Peyer's patch (tissue), 4 donors: ENCODE measurements at regions not wholly inside any gene's neighbourhood (a gene's known extent, or its start where the extent isn't known, plus 50 kb on each side); places are given as distances from the start of the nearest gene placed in this dataset.

ENCODE experiments used
- DNase-seq, 3 donors: peaks; one replicate each; pipeline ENCODE4 v3.0.0-alpha.2; 2017 to 2019
- H3K27ac ChIP-seq, 4 donors: fragments of 200-600 bp; sonication (generic); one replicate each; pipeline ENCODE4 v1.5.1; 2016 to 2019
- H3K27me3 ChIP-seq, 2 donors: fragments of 200-600 bp; sonication (generic); one replicate each; pipeline ENCODE4 v1.5.1; 2019
- H3K36me3 ChIP-seq, 3 donors: fragments of 200-600 bp; sonication (generic); one replicate each; pipeline ENCODE4 v1.5.1; 2016 to 2019
- H3K4me1 ChIP-seq, 4 donors: fragments of 200-600 bp; sonication (generic); one replicate each; pipeline ENCODE4 v1.5.1; 2016 to 2019
- H3K4me3 ChIP-seq, 4 donors: fragments of 200-600 bp; sonication (generic); 1 replicate in 3 of 4; 2 replicates in 1 of 4; pipeline ENCODE4 v1.5.1; 2016 to 2019; ENCODE audit warnings: mild to moderate bottlenecking in 1 of 4
- H3K9me3 ChIP-seq, 4 donors: fragments of 200-600 bp; sonication (generic); one replicate each; pipeline ENCODE4 v1.5.1; 2016 to 2019; ENCODE audit warnings: mild to moderate bottlenecking in 1 of 4
- POLR2A ChIP-seq, 2 donors: fragments of 450-650 bp; IDR thresholded peaks; one replicate each; pipeline ENCODE4 v1.5.1; 2017; ENCODE audit warnings: antibody characterized with exemption in 2 of 2, mild to moderate bottlenecking in 2 of 2, moderate library complexity in 2 of 2
- TF ChIP-seq, protein P1 (sequence below), 6 experiments: fragments of 450-650 bp in 4 of 6; fragments of 200-600 bp in 2 of 6; sonication (generic) in 1 of 6; IDR thresholded peaks; one replicate each; pipeline ENCODE4 v1.5.1; 2017 to 2019; ENCODE audit warnings: antibody characterized with exemption in 6 of 6, mild to moderate bottlenecking in 3 of 6, moderate library complexity in 1 of 6

DNA sequence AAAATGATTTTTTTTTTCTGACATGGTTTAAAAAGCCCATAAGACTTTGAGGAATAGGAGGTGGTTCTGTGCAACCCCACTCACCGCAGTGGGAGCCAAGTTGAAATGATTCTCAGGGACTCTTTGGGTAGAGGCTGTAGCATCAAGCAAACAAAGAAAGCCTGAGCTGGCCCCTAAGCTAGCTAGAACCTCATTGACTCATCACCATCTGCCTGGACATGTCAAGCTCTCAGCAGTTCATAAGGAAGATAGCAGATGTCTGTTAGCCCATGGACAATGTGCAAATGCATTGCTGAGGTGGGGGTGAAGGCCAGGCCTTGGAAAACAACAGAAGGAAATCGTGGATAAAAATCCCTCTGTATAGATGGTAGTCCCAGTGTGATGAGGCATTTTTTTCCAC, 234.8 kb downstream of the NR2F2 start:
- H3K4me3 ChIP-seq: no peak overlapping the region
- H3K9me3 ChIP-seq: no peaks in the 10 kb centered on the region
- DNase-seq: no peak
- TF ChIP-seq, protein P1, sequence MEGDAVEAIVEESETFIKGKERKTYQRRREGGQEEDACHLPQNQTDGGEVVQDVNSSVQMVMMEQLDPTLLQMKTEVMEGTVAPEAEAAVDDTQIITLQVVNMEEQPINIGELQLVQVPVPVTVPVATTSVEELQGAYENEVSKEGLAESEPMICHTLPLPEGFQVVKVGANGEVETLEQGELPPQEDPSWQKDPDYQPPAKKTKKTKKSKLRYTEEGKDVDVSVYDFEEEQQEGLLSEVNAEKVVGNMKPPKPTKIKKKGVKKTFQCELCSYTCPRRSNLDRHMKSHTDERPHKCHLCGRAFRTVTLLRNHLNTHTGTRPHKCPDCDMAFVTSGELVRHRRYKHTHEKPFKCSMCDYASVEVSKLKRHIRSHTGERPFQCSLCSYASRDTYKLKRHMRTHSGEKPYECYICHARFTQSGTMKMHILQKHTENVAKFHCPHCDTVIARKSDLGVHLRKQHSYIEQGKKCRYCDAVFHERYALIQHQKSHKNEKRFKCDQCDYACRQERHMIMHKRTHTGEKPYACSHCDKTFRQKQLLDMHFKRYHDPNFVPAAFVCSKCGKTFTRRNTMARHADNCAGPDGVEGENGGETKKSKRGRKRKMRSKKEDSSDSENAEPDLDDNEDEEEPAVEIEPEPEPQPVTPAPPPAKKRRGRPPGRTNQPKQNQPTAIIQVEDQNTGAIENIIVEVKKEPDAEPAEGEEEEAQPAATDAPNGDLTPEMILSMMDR (IDR thresholded peaks at IDR 0.05): no peak
- TF ChIP-seq POLR2A (IDR thresholded peaks at IDR 0.05): no peak
- H3K27ac ChIP-seq: no peak overlapping the region
- no peaks in the 10 kb centered on the region for H3K4me1 ChIP-seq
- no peaks in the 10 kb centered on the region for H3K27me3 ChIP-seq
- no peaks in the 10 kb centered on the region for H3K36me3 ChIP-seq

DNA sequence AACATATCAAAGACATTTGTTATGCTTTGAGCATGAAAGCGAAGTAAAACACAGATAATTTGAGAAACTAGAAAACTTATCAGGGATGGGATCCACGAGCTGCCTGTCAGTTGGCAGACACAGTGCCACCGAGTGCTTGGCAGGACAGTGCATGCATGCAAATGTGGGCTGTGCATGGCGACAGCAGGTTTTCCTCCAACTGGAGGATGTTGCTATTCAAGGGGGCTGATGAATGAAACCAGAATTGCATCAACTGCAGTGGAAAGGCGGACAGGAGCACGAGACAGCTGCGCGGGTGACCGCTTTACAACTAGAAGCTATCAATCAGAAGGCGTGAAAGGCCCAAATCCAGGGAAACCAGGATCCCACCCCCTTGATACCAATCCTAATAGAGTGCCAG, 244.3 kb downstream of the NR2F2 start:
- Histone ChIP-seq H3K9me3 (no peaks in the 10 kb centered on the region), H3K36me3 (no peaks in the 10 kb centered on the region), H3K27me3 (no peaks in the 10 kb centered on the region), H3K4me1 (no peaks in the 10 kb centered on the region), H3K27ac (no peak overlapping the region), H3K4me3 (no peak overlapping the region)
- TF ChIP-seq, protein P1 (IDR thresholded peaks at IDR 0.05): no peak
- TF ChIP-seq POLR2A (IDR thresholded peaks at IDR 0.05): no peak
- DNase-seq: no peak

DNA sequence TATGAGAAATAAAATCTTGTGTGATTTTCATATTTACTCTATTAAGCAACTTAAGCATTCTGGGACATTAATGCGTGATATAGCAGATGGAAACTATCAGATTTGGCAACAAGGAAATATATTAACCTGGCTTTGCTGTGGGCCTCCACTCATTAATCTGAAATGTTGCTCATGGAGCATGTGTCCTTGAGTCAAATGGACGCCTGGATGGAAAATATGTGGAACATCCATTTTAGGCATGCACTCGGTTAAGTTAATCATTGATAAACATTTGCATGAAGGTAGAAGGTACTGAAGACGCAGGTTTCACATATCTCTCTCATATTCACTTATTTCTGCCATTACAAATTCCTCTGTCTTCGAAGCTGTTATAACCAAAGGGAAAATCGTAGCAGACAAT, 246.1 kb downstream of the NR2F2 start:
- Histone ChIP-seq H3K27me3 (no peaks in the 10 kb centered on the region), H3K4me1 (no peaks in the 10 kb centered on the region), H3K36me3 (no peaks in the 10 kb centered on the region), H3K4me3 (no peak overlapping the region), H3K9me3 (no peaks in the 10 kb centered on the region), H3K27ac (no peak overlapping the region)
- TF ChIP-seq POLR2A (IDR thresholded peaks at IDR 0.05): no peak
- TF ChIP-seq, protein P1 (IDR thresholded peaks at IDR 0.05): no peak
- no peak for DNase-seq

DNA sequence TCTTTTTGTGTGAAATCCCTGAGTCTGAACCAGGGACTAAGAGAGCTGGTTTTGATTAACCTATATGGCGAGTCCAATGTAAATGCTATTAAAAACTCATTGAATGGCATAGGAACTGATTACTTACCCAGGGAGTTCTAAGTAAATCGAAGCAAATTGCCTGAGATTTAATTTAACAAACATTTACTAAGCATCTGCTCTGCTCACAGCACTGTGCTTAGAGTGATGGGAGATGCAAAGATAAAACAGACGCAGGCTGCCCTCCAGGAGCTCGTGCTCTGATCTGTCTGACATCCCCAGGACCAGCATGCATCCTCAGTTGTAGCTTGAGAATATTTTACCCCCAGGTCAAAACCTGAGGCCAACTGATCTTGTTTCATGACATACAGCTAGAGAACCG, 247.9 kb downstream of the NR2F2 start:
- no peaks in the 10 kb centered on the region for H3K4me1 ChIP-seq
- TF ChIP-seq POLR2A (IDR thresholded peaks at IDR 0.05): no peak
- TF ChIP-seq, protein P1 (IDR thresholded peaks at IDR 0.05): no peak
- H3K36me3 ChIP-seq: no peaks in the 10 kb centered on the region
- H3K27ac ChIP-seq: no peak overlapping the region
- no peak for DNase-seq
- no peaks in the 10 kb centered on the region for H3K9me3 ChIP-seq
- H3K27me3 ChIP-seq: no peaks in the 10 kb centered on the region
- no peak overlapping the region for H3K4me3 ChIP-seq

DNA sequence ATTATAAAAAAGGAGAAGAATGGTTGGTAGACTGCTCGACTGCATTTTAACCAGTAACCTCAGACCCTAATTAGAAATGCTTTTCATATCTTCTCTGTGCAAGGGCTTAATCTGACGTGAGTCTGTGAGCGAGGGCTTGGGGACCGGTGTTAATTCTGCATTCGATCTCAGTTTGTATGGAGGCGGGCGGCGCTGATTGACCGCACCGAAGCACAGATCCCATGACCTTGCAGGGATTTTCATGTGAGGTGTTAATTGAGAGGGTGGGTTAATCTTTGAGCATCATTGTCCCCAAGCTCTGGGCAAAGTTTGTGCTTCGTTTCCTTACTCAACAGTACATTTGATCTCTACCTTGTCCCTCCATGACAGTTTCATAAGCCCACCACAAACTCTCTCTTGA, 250.9 kb downstream of the NR2F2 start:
- Histone ChIP-seq H3K4me3 (no peak overlapping the region), H3K36me3 (no peaks in the 10 kb centered on the region), H3K9me3 (no peaks in the 10 kb centered on the region), H3K4me1 (no peaks in the 10 kb centered on the region), H3K27me3 (no peaks in the 10 kb centered on the region), H3K27ac (no peak overlapping the region)
- no peak for DNase-seq
- TF ChIP-seq POLR2A (IDR thresholded peaks at IDR 0.05): no peak
- TF ChIP-seq, protein P1 (IDR thresholded peaks at IDR 0.05): no peak

DNA sequence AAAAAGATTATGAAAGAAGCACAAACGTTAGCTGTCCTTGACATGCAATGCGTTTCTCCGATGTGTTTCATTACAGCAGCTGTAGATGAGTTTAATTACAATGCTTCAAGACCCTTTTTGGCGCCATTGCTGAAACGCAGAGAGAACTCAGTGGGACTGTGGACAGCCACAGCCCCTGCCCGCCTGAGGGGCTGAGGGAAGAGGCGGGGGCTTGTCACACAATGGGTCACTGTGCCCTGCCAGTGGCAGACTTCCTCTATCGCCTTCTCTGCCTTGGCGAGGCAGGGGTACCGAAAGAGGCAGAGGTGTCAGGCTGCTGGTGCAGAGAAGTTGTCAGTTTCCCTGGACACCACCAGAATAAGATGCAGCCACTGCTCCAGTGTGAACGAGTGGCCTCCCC, 252.0 kb downstream of the NR2F2 start:
- H3K27me3 ChIP-seq: no peaks in the 10 kb centered on the region
- no peaks in the 10 kb centered on the region for H3K9me3 ChIP-seq
- DNase-seq: no peak
- H3K27ac ChIP-seq: no peak overlapping the region
- no peaks in the 10 kb centered on the region for H3K36me3 ChIP-seq
- no peak for TF ChIP-seq POLR2A (IDR thresholded peaks at IDR 0.05)
- TF ChIP-seq, protein P1 (IDR thresholded peaks at IDR 0.05): no peak
- H3K4me1 ChIP-seq: no peaks in the 10 kb centered on the region
- H3K4me3 ChIP-seq: no peak overlapping the region
